ENCODE measurements at regions not wholly inside any gene's neighbourhood (a gene's known extent, or its start where the extent isn't known, plus 50 kb on each side); places are given as distances from the start of the nearest gene placed in this dataset.

- Mint-ChIP-seq H3K4me1 (peaks cover 5% of the 10 kb centered on the region), H3K36me3 (ENCODE audit: low read depth) (no peaks in the 10 kb centered on the region), H3K27ac (no peak overlapping the region), H3K4me3 (no peak overlapping the region), H3K27me3 (ENCODE audit: insufficient read depth) (no peaks in the 10 kb centered on the region), H3K9me3 (peaks cover 12% of the 10 kb centered on the region)
- Histone ChIP-seq H3K9me3 (ENCODE audit: control insufficient read depth, low read length) (peaks cover 6% of the 10 kb centered on the region), H3K27me3 (ENCODE audit: control insufficient read depth, insufficient read depth, low read length, poor library complexity, severe bottlenecking) (no peaks in the 10 kb centered on the region), H3K36me3 (ENCODE audit: control insufficient read depth, insufficient read depth, low read length) (no peaks in the 10 kb centered on the region), H3K4me1 (ENCODE audit: control insufficient read depth, insufficient read depth, low read length) (no peaks in the 10 kb centered on the region), H3K27ac (ENCODE audit: low read depth, low read length) (no peak overlapping the region), H3K4me3 (ENCODE audit: low read length) (no peak overlapping the region), H3K9ac (ENCODE audit: extremely low read depth, low read length, poor library complexity, severe bottlenecking) (no peak overlapping the region)
- TF ChIP-seq, protein P1, sequence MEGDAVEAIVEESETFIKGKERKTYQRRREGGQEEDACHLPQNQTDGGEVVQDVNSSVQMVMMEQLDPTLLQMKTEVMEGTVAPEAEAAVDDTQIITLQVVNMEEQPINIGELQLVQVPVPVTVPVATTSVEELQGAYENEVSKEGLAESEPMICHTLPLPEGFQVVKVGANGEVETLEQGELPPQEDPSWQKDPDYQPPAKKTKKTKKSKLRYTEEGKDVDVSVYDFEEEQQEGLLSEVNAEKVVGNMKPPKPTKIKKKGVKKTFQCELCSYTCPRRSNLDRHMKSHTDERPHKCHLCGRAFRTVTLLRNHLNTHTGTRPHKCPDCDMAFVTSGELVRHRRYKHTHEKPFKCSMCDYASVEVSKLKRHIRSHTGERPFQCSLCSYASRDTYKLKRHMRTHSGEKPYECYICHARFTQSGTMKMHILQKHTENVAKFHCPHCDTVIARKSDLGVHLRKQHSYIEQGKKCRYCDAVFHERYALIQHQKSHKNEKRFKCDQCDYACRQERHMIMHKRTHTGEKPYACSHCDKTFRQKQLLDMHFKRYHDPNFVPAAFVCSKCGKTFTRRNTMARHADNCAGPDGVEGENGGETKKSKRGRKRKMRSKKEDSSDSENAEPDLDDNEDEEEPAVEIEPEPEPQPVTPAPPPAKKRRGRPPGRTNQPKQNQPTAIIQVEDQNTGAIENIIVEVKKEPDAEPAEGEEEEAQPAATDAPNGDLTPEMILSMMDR (conservative IDR thresholded peaks at IDR 0.05), result no peak
- 90 to 100% methylated on average over 1 of the region's 1 CpG for WGBS, 2 experiments (ENCODE audit: insufficient coverage in 1 of 2, insufficient read length in 1 of 2)
- DNase-seq, result no peak
These were observed 709.8 kb upstream of the HS3ST1 start for GRCh38 chr4:12138488-12138887.

DNA sequence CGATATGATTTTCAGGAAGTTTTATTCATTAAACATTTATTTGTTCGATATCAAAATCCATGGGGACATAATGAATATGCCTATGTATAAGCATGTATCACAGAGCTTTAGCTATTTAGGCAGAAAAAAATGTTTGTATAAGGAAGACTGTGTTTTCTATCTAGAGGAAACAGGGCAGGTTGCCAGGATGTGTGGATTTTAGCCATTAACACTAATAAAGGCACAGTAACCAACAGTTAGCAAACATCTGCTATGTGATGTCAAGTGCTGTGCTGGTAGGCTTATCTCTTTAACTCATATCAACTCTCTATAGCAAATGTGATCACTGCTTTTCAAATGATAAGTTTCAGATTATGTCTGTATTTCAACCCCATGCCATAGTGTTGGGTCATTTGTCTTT lies 708.9 kb upstream of the HS3ST1 start:
- Mint-ChIP-seq H3K4me3 (no peak overlapping the region), H3K9me3 (peaks cover 14% of the 10 kb centered on the region), H3K4me1 (peaks cover 5% of the 10 kb centered on the region), H3K27me3 (ENCODE audit: insufficient read depth) (no peaks in the 10 kb centered on the region), H3K27ac (no peak overlapping the region), H3K36me3 (ENCODE audit: low read depth) (no peaks in the 10 kb centered on the region)
- WGBS, 2 experiments (ENCODE audit: insufficient coverage in 1 of 2, insufficient read length in 1 of 2), result 97% methylated on average over 2 of the region's 2 CpGs; no CpG with 5 or more reads in 1 of the 2 experiments
- Histone ChIP-seq H3K4me3 (ENCODE audit: low read length) (no peak overlapping the region), H3K36me3 (ENCODE audit: control insufficient read depth, insufficient read depth, low read length) (no peaks in the 10 kb centered on the region), H3K9ac (ENCODE audit: extremely low read depth, low read length, poor library complexity, severe bottlenecking) (no peak overlapping the region), H3K9me3 (ENCODE audit: control insufficient read depth, low read length) (peaks cover 12% of the 10 kb centered on the region), H3K27me3 (ENCODE audit: control insufficient read depth, insufficient read depth, low read length, poor library complexity, severe bottlenecking) (no peaks in the 10 kb centered on the region), H3K27ac (ENCODE audit: low read depth, low read length) (no peak overlapping the region), H3K4me1 (ENCODE audit: control insufficient read depth, insufficient read depth, low read length) (no peaks in the 10 kb centered on the region)
- DNase-seq, result no peak
- TF ChIP-seq, protein P1 (conservative IDR thresholded peaks at IDR 0.05), result no peak

DNA sequence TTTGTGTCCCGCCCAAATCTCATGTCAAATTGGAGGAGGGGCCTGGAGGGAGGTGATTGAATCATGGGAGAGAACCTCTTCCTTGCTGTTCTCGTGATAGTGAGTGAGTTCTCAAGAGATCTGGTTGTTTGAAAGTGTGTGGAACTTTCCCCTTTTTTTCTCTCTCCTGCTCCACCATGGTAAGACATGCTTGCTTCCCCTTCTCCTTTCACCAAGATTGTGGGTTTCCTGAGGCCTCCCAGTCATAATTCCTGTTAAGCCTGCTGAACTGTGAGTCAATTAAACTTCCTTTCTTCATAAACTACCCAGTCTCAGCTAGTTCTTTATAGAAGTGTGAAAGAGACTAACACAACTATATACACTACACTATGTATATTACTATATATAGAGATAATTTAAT lies 697.8 kb upstream of the HS3ST1 start:
- Mint-ChIP-seq H3K4me3 (no peak overlapping the region), H3K27me3 (ENCODE audit: insufficient read depth) (no peaks in the 10 kb centered on the region), H3K4me1 (no peaks in the 10 kb centered on the region), H3K27ac (no peak overlapping the region), H3K9me3 (no peaks in the 10 kb centered on the region), H3K36me3 (ENCODE audit: low read depth) (no peaks in the 10 kb centered on the region)
- 92% methylated on average over 2 of the region's 2 CpGs; no CpG with 5 or more reads in 1 of the 2 experiments for WGBS, 2 experiments (ENCODE audit: insufficient coverage in 1 of 2, insufficient read length in 1 of 2)
- Histone ChIP-seq H3K4me1 (ENCODE audit: control insufficient read depth, insufficient read depth, low read length) (no peaks in the 10 kb centered on the region), H3K27me3 (ENCODE audit: control insufficient read depth, insufficient read depth, low read length, poor library complexity, severe bottlenecking) (no peaks in the 10 kb centered on the region), H3K9ac (ENCODE audit: extremely low read depth, low read length, poor library complexity, severe bottlenecking) (no peak overlapping the region), H3K27ac (ENCODE audit: low read depth, low read length) (no peak overlapping the region), H3K9me3 (ENCODE audit: control insufficient read depth, low read length) (peaks cover 1% of the 10 kb centered on the region), H3K36me3 (ENCODE audit: control insufficient read depth, insufficient read depth, low read length) (no peaks in the 10 kb centered on the region), H3K4me3 (ENCODE audit: low read length) (no peak overlapping the region)
- TF ChIP-seq, protein P1 (conservative IDR thresholded peaks at IDR 0.05), result no peak
- DNase-seq, result no peak
